MM.1S (cell line): ENCODE measurements at regions not wholly inside any gene's neighbourhood (a gene's known extent, or its start where the extent isn't known, plus 50 kb on each side); places are given as distances from the start of the nearest gene placed in this dataset.

Experiments used
- EZH2 ChIP-seq: fragments of 300-600 bp; sonication (generic); optimal IDR thresholded peaks from 2 replicates; pipeline ENCODE3; 2017; ENCODE audit warnings: low read depth, mild to moderate bottlenecking, antibody characterized with exemption, low read length, mixed read lengths
- EZH2phosphoT487 ChIP-seq: fragments of 300-600 bp; sonication (generic); IDR thresholded peaks from 2 replicates; pipeline ENCODE4 v1.6.1; 2018; ENCODE audit warnings: antibody characterized with exemption, low read length
- TF ChIP-seq, protein P1 (sequence below): fragments of 300-600 bp; sonication (generic); IDR thresholded peaks from 2 replicates; pipeline ENCODE4 v1.5.1; 2016; ENCODE audit warnings: antibody characterized with exemption, low read length, mixed read lengths

DNA sequence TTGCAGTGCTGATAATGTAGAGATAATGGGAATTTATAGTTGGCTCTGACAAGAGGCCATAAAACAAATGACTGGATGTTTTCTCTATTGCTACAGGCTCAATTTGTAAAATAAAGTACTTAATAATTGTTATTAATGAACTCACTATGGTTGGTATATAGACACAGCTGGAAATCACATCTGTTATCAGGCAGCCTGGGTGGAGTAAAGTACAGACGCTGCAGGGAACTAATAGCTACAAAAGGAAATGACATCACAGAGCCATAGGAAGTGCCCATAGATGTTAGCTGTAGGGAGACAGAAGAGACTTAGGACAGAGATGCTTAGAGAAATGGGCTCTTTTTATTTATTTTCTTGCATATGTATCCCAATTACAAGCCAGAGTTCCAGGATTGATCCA, 81.0 kb upstream of the SNX19 start:
- TF ChIP-seq, protein P1, sequence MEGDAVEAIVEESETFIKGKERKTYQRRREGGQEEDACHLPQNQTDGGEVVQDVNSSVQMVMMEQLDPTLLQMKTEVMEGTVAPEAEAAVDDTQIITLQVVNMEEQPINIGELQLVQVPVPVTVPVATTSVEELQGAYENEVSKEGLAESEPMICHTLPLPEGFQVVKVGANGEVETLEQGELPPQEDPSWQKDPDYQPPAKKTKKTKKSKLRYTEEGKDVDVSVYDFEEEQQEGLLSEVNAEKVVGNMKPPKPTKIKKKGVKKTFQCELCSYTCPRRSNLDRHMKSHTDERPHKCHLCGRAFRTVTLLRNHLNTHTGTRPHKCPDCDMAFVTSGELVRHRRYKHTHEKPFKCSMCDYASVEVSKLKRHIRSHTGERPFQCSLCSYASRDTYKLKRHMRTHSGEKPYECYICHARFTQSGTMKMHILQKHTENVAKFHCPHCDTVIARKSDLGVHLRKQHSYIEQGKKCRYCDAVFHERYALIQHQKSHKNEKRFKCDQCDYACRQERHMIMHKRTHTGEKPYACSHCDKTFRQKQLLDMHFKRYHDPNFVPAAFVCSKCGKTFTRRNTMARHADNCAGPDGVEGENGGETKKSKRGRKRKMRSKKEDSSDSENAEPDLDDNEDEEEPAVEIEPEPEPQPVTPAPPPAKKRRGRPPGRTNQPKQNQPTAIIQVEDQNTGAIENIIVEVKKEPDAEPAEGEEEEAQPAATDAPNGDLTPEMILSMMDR: no peak
- no peak for TF ChIP-seq EZH2
- no peak for TF ChIP-seq EZH2phosphoT487
